Loucy (cell line): ENCODE measurements at regions not wholly inside any gene's neighbourhood (a gene's known extent, or its start where the extent isn't known, plus 50 kb on each side); places are given as distances from the start of the nearest gene placed in this dataset.
"Not testable (repeated sequence)": the region's sequence is repeated elsewhere in the genome, so short reads cannot be mapped to it uniquely, and the experiment has no call there.

Experiments used
- EZH2phosphoT487 ChIP-seq: fragments of 200-600 bp; IDR thresholded peaks from 2 replicates; pipeline ENCODE4 v1.6.1; 2018; ENCODE audit warnings: antibody characterized with exemption, mild to moderate bottlenecking, moderate library complexity, borderline replicate concordance
- TF ChIP-seq, protein P1 (sequence below): fragments of 200-600 bp; sonication (generic); conservative IDR thresholded peaks from 2 replicates; pipeline ENCODE4 v1.5.1; 2014; ENCODE audit warnings: mild to moderate bottlenecking, antibody characterized with exemption, low read length

GRCh38 chr3:182034231-182034630 is 322.5 kb downstream of the SOX2 start:
- TF ChIP-seq, protein P1, sequence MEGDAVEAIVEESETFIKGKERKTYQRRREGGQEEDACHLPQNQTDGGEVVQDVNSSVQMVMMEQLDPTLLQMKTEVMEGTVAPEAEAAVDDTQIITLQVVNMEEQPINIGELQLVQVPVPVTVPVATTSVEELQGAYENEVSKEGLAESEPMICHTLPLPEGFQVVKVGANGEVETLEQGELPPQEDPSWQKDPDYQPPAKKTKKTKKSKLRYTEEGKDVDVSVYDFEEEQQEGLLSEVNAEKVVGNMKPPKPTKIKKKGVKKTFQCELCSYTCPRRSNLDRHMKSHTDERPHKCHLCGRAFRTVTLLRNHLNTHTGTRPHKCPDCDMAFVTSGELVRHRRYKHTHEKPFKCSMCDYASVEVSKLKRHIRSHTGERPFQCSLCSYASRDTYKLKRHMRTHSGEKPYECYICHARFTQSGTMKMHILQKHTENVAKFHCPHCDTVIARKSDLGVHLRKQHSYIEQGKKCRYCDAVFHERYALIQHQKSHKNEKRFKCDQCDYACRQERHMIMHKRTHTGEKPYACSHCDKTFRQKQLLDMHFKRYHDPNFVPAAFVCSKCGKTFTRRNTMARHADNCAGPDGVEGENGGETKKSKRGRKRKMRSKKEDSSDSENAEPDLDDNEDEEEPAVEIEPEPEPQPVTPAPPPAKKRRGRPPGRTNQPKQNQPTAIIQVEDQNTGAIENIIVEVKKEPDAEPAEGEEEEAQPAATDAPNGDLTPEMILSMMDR = not testable (repeated sequence)
- TF ChIP-seq EZH2phosphoT487 = not testable (repeated sequence)
